ENCODE measurements at regions not wholly inside any gene's neighbourhood (a gene's known extent, or its start where the extent isn't known, plus 50 kb on each side); places are given as distances from the start of the nearest gene placed in this dataset.

DNA sequence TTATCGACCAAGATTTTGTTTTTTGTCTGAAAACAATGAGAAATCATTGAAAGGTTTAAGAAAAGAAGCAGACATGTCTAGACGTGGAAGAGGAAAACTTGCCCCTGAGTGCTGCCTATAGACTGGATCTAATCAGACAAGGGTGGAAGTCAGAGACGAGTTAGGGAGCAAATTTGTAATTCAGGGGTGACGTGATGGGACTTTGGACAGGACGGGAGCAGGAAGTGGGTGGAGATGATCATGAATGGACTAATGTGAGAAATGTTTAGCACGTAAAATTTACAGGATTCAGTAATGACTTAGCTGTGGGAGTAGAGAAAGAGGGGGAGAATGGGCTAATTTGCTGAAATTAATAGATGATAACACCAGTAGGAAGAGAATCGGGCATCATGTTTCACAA is 117.0 kb upstream of the EPHA4 start:
- TF ChIP-seq, protein P1, sequence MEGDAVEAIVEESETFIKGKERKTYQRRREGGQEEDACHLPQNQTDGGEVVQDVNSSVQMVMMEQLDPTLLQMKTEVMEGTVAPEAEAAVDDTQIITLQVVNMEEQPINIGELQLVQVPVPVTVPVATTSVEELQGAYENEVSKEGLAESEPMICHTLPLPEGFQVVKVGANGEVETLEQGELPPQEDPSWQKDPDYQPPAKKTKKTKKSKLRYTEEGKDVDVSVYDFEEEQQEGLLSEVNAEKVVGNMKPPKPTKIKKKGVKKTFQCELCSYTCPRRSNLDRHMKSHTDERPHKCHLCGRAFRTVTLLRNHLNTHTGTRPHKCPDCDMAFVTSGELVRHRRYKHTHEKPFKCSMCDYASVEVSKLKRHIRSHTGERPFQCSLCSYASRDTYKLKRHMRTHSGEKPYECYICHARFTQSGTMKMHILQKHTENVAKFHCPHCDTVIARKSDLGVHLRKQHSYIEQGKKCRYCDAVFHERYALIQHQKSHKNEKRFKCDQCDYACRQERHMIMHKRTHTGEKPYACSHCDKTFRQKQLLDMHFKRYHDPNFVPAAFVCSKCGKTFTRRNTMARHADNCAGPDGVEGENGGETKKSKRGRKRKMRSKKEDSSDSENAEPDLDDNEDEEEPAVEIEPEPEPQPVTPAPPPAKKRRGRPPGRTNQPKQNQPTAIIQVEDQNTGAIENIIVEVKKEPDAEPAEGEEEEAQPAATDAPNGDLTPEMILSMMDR (IDR thresholded peaks at IDR 0.05; ENCODE audit: insufficient read depth, low read length, poor library complexity, severe bottlenecking) = no peak
- no peak for TF ChIP-seq EZH2phosphoT487 (conservative IDR thresholded peaks at IDR 0.05; ENCODE audit: low read length)
